PC-3 (cell line): ENCODE measurements at regions not wholly inside any gene's neighbourhood (a gene's known extent, or its start where the extent isn't known, plus 50 kb on each side); places are given as distances from the start of the nearest gene placed in this dataset.
"Not testable (repeated sequence)": the region's sequence is repeated elsewhere in the genome, so short reads cannot be mapped to it uniquely, and the experiment has no call there.

Source experiments
- ATAC-seq: fragments of 200-7000 bp; cut with Tn5 transposase; 2 replicates; pipeline ENCODE4 v1.9.1; 2020; ENCODE audit warnings: mild to moderate bottlenecking, moderate library complexity
- BruUV-seq: library from RNA; stranded (reverse); fragments of 400-500 nt; replicated peaks from 2 replicates; lab custom pipeline; 2021; lab: Mats Ljungman, UMichigan
- CTCF ChIA-PET: fragments of 300-600 bp; sonication (Branson Sonifier 250); formaldehyde crosslinking; loops from one replicate; lab custom pipeline; 2022; ENCODE audit warnings: antibody characterized with exemption; lab: Charles Lee
- POLR2A ChIA-PET: fragments of 300-600 bp; sonication (Branson Sonifier 250); formaldehyde crosslinking; loops from one replicate; lab custom pipeline; 2022; ENCODE audit warnings: antibody characterized with exemption; ENCODE audit not compliant: unreplicated experiment; lab: Charles Lee
- DNase-seq: peaks from one replicate; pipeline ENCODE4 v3.0.0-alpha.2; 2015
- H2AFZ ChIP-seq: fragments of 300-600 bp; sonication (generic); 2 replicates; pipeline ENCODE4 v1.6.0; 2016; ENCODE audit warnings: antibody characterized with exemption, low read length
- H3F3A ChIP-seq: fragments of 300-600 bp; sonication (generic); one replicate; pipeline ENCODE4 v1.6.0; 2017; ENCODE audit warnings: antibody characterized with exemption, low read length, control low read depth, mild to moderate bottlenecking; ENCODE audit not compliant: unreplicated experiment
- H3K27ac ChIP-seq: fragments of 300-600 bp; sonication (generic); 2 replicates; pipeline ENCODE4 v1.5.1; 2016; ENCODE audit warnings: mild to moderate bottlenecking, low read length
- H3K27me3 ChIP-seq: fragments of 300-600 bp; sonication (generic); 2 replicates; pipeline ENCODE4 v1.6.1; 2016; ENCODE audit warnings: low read length, mixed read lengths
- H3K36me3 ChIP-seq: fragments of 300-600 bp; sonication (generic); 2 replicates; pipeline ENCODE4 v1.6.1; 2016; ENCODE audit warnings: low read depth, mixed run types, low read length, mixed read lengths
- H3K4me1 ChIP-seq: fragments of 300-600 bp; sonication (generic); 2 replicates; pipeline ENCODE4 v1.5.1; 2016; ENCODE audit warnings: low read length; ENCODE audit not compliant: insufficient read depth
- H3K4me2 ChIP-seq: fragments of 300-600 bp; sonication (generic); 2 replicates; pipeline ENCODE4 v1.6.0; 2016; ENCODE audit warnings: low read length
- H3K4me3 ChIP-seq: fragments of 300-600 bp; sonication (generic); 2 replicates; pipeline ENCODE4 v1.5.1; 2016; ENCODE audit warnings: mild to moderate bottlenecking, low read length, mixed read lengths
- H3K79me2 ChIP-seq: fragments of 300-600 bp; sonication (generic); 2 replicates; pipeline ENCODE4 v1.6.1; 2017; ENCODE audit warnings: low read length, mixed read lengths
- H3K9ac ChIP-seq: fragments of 300-600 bp; sonication (generic); 2 replicates; pipeline ENCODE4 v1.6.0; 2016; ENCODE audit warnings: mild to moderate bottlenecking, low read length
- H3K9me2 ChIP-seq: fragments of 300-600 bp; sonication (generic); replicated peaks from 2 replicates; pipeline ENCODE4 v1.6.1; 2016; ENCODE audit warnings: mixed run types, low read length, mixed read lengths
- H3K9me3 ChIP-seq: fragments of 300-600 bp; sonication (generic); 2 replicates; pipeline ENCODE4 v1.6.1; 2016; ENCODE audit warnings: low read length, mixed read lengths
- H4K20me1 ChIP-seq: fragments of 300-600 bp; sonication (generic); 2 replicates; pipeline ENCODE4 v1.6.1; 2016; ENCODE audit warnings: low read length, mixed read lengths
- EZH2 ChIP-seq: fragments of 300-600 bp; sonication (generic); IDR thresholded peaks from one replicate; pipeline ENCODE4 v1.6.1; 2017; ENCODE audit warnings: antibody characterized with exemption, mild to moderate bottlenecking, low read length; ENCODE audit not compliant: unreplicated experiment
- EZH2phosphoT487 ChIP-seq: fragments of 300-600 bp; sonication (generic); IDR thresholded peaks from 2 replicates; pipeline ENCODE4 v1.6.1; 2018; ENCODE audit warnings: mild to moderate bottlenecking, antibody characterized with exemption, low read length, borderline replicate concordance
- intact Hi-C: fragments of 100-400 bp; cut with micrococcal nuclease; formaldehyde crosslinking; loops from 2 replicates; pipeline ENCODE4 v1.9.0; 2023
- TF ChIP-seq, protein P1 (sequence below): fragments of 300-600 bp; sonication (generic); conservative IDR thresholded peaks from 2 replicates; pipeline ENCODE4 v1.5.1; 2017; ENCODE audit warnings: antibody characterized with exemption, low read depth, mild to moderate bottlenecking, low read length

DNA sequence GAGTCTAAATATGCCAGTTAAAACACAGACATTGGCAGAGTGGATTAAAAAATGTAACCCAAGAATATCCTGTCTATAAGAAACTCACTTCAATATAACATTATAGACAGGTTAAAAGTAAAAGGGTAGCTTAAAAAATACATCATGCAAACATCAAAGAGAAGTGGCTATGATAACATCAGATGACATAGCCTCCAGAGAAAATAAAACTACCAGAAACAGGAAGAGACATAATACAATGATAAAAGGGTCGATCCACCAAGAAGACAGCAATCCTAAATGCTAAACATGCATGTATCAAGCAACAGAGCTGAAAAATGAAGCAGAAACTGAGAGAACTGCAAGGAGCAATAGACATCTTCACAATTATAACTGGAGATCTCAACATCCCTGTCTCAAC, 190.2 kb upstream of the NR5A2 start:
- Histone ChIP-seq H3K36me3 (no peaks in the 10 kb centered on the region), H3K27ac (no peak overlapping the region), H3K9me3 (no peaks in the 10 kb centered on the region), H2AFZ (no peak overlapping the region), H3F3A (no peaks in the 10 kb centered on the region), H3K4me2 (no peak overlapping the region), H4K20me1 (no peaks in the 10 kb centered on the region), H3K9ac (no peak overlapping the region), H3K79me2 (no peaks in the 10 kb centered on the region), H3K9me2 (no peaks in the 10 kb centered on the region), H3K27me3 (peaks cover 45% of the 10 kb centered on the region), H3K4me3 (no peak overlapping the region), H3K4me1 (no peaks in the 10 kb centered on the region)
- ATAC-seq = no peak
- no peak for DNase-seq
- ChIA-PET POLR2A (no interaction called here), CTCF (interaction anchor here (1.0 kb wide), 1 partner anchor 56 kb away, joined by 8 read pairs; no protein-coding TSS in a partner anchor)
- TF ChIP-seq, protein P1, sequence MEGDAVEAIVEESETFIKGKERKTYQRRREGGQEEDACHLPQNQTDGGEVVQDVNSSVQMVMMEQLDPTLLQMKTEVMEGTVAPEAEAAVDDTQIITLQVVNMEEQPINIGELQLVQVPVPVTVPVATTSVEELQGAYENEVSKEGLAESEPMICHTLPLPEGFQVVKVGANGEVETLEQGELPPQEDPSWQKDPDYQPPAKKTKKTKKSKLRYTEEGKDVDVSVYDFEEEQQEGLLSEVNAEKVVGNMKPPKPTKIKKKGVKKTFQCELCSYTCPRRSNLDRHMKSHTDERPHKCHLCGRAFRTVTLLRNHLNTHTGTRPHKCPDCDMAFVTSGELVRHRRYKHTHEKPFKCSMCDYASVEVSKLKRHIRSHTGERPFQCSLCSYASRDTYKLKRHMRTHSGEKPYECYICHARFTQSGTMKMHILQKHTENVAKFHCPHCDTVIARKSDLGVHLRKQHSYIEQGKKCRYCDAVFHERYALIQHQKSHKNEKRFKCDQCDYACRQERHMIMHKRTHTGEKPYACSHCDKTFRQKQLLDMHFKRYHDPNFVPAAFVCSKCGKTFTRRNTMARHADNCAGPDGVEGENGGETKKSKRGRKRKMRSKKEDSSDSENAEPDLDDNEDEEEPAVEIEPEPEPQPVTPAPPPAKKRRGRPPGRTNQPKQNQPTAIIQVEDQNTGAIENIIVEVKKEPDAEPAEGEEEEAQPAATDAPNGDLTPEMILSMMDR = no peak
- TF ChIP-seq EZH2phosphoT487 = no peak
- TF ChIP-seq EZH2 = no peak
- BruUV-seq = no TSS peak
- intact Hi-C loops = no loop called here

DNA sequence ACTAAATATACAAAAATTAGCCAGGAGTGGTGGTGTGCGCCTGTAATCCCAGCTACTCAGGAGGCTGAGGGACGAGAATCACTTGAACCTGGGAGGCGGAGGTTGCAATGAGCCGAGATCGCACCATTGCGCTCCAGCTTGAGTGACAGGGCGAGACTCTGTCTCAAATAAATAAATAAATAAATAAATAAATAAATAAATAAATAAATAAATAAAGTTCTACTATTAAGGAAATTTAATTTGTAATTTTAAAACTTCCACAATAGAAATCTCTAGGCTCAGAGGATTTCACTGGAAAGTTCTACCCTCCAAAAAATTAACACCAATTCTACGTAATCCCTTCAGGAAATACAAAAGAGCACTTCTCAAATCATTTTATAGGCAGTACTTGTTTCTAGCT, 187.9 kb upstream of the NR5A2 start:
- H3K4me3 ChIP-seq, H3K79me2 ChIP-seq, H3K9ac ChIP-seq, DNase-seq, H3K4me2 ChIP-seq, H3K9me2 ChIP-seq, H4K20me1 ChIP-seq, POLR2A ChIA-PET, H3K4me1 ChIP-seq, BruUV-seq, ATAC-seq, H3F3A ChIP-seq, H2AFZ ChIP-seq, CTCF ChIA-PET, H3K27ac ChIP-seq, H3K36me3 ChIP-seq, H3K9me3 ChIP-seq: not testable (repeated sequence)
- intact Hi-C loops = loop anchor here (2.0 kb wide), 1 partner anchor 35 kb away; no protein-coding TSS in a partner anchor
- peaks cover 41% of the 10 kb centered on the region for H3K27me3 ChIP-seq

GRCh38 chr1:199843096-199843495, 184.4 kb upstream of the NR5A2 start:
- H3K4me2 ChIP-seq, H3K79me2 ChIP-seq, H4K20me1 ChIP-seq, H3K9ac ChIP-seq, ATAC-seq, H3K36me3 ChIP-seq, POLR2A ChIA-PET, H3K4me3 ChIP-seq, BruUV-seq, H3F3A ChIP-seq, intact Hi-C loops, H3K27ac ChIP-seq, DNase-seq, H3K9me2 ChIP-seq, H3K4me1 ChIP-seq, CTCF ChIA-PET, H3K9me3 ChIP-seq, H2AFZ ChIP-seq: not testable (repeated sequence)
- H3K27me3 ChIP-seq = peaks cover 20% of the 10 kb centered on the region

GRCh38 chr1:199843861-199844260, 183.6 kb upstream of the NR5A2 start:
- no peaks in the 10 kb centered on the region for H3K79me2 ChIP-seq
- intact Hi-C loops = no loop called here
- no peaks in the 10 kb centered on the region for H4K20me1 ChIP-seq
- H3K9ac ChIP-seq = no peak overlapping the region
- POLR2A ChIA-PET = no interaction called here
- H3F3A ChIP-seq = no peaks in the 10 kb centered on the region
- CTCF ChIA-PET = no interaction called here
- no peaks in the 10 kb centered on the region for H3K36me3 ChIP-seq
- DNase-seq (no peak), ATAC-seq (no peak; the same call in 1 of the 2 replicates)
- BruUV-seq = no TSS peak
- no peak overlapping the region for H3K4me2 ChIP-seq
- TF ChIP-seq EZH2 = no peak
- no peak overlapping the region for H3K27ac ChIP-seq
- H3K9me3 ChIP-seq = no peaks in the 10 kb centered on the region
- H3K9me2 ChIP-seq = no peaks in the 10 kb centered on the region
- H3K4me3 ChIP-seq = no peak overlapping the region
- H2AFZ ChIP-seq = no peak overlapping the region
- peaks cover 22% of the 10 kb centered on the region for H3K27me3 ChIP-seq
- no peaks in the 10 kb centered on the region for H3K4me1 ChIP-seq
